ENCODE measurements at regions not wholly inside any gene's neighbourhood (a gene's known extent, or its start where the extent isn't known, plus 50 kb on each side); places are given as distances from the start of the nearest gene placed in this dataset.
"Not testable (repeated sequence)": the region's sequence is repeated elsewhere in the genome, so short reads cannot be mapped to it uniquely, and the experiment has no call there.

GRCh38 chr1:178572604-178573003 is 59.7 kb downstream of the TEX35 start:
- Histone ChIP-seq H3K27ac (no peak overlapping the region), H3K36me3 (no peaks in the 10 kb centered on the region), H3K4me3 (no peak overlapping the region), H3K9me3 (replicated peaks) (no peaks in the 10 kb centered on the region), H3K27me3 (no peaks in the 10 kb centered on the region), H3K4me1 (peaks cover 5% of the 10 kb centered on the region; the same call in 1 of the 2 replicates)
- no peak for DNase-seq

GRCh38 chr1:178573330-178573729 is 60.4 kb downstream of the TEX35 start:
- no peaks in the 10 kb centered on the region for H3K27me3 ChIP-seq
- DNase-seq: no peak
- no peaks in the 10 kb centered on the region for H3K9me3 ChIP-seq (replicated peaks)
- H3K4me3 ChIP-seq: no peak overlapping the region
- H3K27ac ChIP-seq: no peak overlapping the region
- H3K36me3 ChIP-seq: no peaks in the 10 kb centered on the region
- peaks cover 5% of the 10 kb centered on the region; the same call in 1 of the 2 replicates for H3K4me1 ChIP-seq

GRCh38 chr1:178574345-178574744 is 61.4 kb downstream of the TEX35 start:
- Histone ChIP-seq H3K4me3 (no peak overlapping the region), H3K9me3 (replicated peaks) (no peaks in the 10 kb centered on the region), H3K4me1 (peaks cover 5% of the 10 kb centered on the region; the same call in 1 of the 2 replicates), H3K27ac (no peak overlapping the region), H3K36me3 (no peaks in the 10 kb centered on the region), H3K27me3 (no peaks in the 10 kb centered on the region)
- DNase-seq: no peak

DNA sequence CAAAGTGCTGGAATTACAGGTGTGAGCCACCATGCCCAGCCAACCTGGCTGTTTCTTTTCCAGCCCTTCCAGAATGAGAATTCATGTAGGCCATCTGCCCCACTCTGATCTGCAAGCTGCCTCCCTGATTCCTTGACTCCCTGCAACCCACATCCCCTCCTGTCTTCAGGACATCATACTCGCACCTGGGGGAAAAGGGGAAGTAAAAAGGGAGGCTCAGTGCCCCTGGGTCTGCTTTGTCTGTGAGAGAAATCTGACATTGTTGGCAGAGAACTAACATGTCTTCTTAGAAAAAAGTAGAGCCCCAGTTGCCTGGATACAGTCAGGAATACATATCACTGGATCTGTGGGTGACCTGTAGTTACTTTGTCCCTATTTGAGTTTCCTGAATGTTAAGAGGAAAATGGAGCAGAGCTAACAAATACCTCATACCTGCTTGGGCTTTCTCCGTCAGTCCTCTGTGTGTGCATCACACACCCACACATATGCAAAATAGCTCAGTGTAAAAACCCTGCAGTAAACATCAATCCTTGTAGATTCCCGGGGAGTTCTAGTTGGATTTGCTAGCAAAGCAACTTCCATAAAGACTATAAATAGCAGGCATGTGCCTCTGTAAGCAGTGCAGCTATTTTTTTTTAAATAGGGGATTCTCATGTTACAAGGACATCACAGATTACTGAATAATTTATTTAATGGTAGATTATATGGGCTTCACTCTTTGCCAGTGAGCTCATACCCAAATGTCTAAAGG is 62.9 kb downstream of the TEX35 start:
- no peaks in the 10 kb centered on the region for H3K27me3 ChIP-seq
- no peaks in the 10 kb centered on the region for H3K9me3 ChIP-seq (replicated peaks)
- H3K27ac ChIP-seq: no peak overlapping the region
- peak in 1 of 2 experiments; percentile 4 for DNase-seq
- no peaks in the 10 kb centered on the region for H3K36me3 ChIP-seq
- H3K4me3 ChIP-seq: no peak overlapping the region
- H3K4me1 ChIP-seq: peaks cover 5% of the 10 kb centered on the region; the same call in 1 of the 2 replicates

DNA sequence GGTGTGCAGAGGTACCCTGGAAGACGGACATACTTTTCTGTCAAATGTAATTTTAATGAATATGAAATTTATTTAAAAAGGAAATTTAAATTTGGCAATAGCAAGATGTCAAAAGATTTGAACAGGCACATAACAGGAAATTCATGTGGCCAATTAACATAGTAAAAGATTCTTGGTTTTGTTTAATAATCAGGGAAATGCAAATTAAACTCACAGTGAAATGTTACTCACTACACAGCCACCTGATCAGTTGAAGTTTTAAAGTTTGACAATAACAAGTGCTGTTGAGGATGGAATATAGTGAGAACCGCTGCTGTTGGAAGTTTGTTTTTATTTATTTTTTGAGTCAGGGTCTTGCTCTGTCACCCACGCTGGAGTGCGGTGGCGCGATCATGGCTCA is 63.9 kb downstream of the TEX35 start:
- Histone ChIP-seq H3K27me3 (no peaks in the 10 kb centered on the region), H3K4me1 (peaks cover 5% of the 10 kb centered on the region; the same call in 1 of the 2 replicates), H3K9me3 (replicated peaks) (no peaks in the 10 kb centered on the region), H3K27ac (no peak overlapping the region), H3K4me3 (no peak overlapping the region), H3K36me3 (no peaks in the 10 kb centered on the region)
- no peak for DNase-seq

- H3K36me3 ChIP-seq: no peaks in the 10 kb centered on the region
- H3K27me3 ChIP-seq: no peaks in the 10 kb centered on the region
- DNase-seq: no peak
- no peak overlapping the region for H3K27ac ChIP-seq
- H3K4me1 ChIP-seq: peaks cover 5% of the 10 kb centered on the region; the same call in 1 of the 2 replicates
- no peak overlapping the region for H3K4me3 ChIP-seq
- H3K9me3 ChIP-seq (replicated peaks): no peaks in the 10 kb centered on the region
These were observed 65.0 kb downstream of the TEX35 start for GRCh38 chr1:178577882-178578281.

DNA sequence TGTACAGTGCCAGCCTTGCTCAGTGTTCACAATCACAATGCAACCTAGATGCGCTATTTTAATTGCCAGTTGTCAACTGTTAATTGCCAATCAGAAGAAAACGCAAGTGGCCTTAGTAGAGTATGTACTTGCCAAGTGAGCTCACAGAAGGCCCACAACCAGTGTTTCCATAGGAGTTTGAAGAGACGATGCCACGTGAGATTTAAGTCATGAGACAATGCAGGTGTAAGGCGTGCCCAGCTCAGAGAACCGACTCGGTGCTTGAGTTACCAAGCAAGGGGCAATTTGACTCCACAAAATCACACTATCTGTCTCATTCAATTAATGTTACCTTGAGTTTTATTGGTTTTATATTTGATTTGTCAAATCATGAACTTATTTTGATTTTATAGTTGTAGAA is 65.6 kb downstream of the TEX35 start:
- Histone ChIP-seq H3K36me3 (no peaks in the 10 kb centered on the region), H3K27ac (no peak overlapping the region), H3K4me3 (no peak overlapping the region), H3K4me1 (peaks cover 5% of the 10 kb centered on the region; the same call in 1 of the 2 replicates), H3K9me3 (replicated peaks) (no peaks in the 10 kb centered on the region), H3K27me3 (no peaks in the 10 kb centered on the region)
- DNase-seq: no peak

- no peaks in the 10 kb centered on the region for H3K27me3 ChIP-seq
- no peaks in the 10 kb centered on the region for H3K36me3 ChIP-seq
- H3K4me3 ChIP-seq: no peak overlapping the region
- peaks cover 5% of the 10 kb centered on the region; the same call in 1 of the 2 replicates for H3K4me1 ChIP-seq
- H3K9me3 ChIP-seq (replicated peaks): no peaks in the 10 kb centered on the region
- no peak for DNase-seq
- no peak overlapping the region for H3K27ac ChIP-seq
These were observed 66.2 kb downstream of the TEX35 start for GRCh38 chr1:178579095-178579494.

GRCh38 chr1:178579562-178579961 is 66.7 kb downstream of the TEX35 start:
- Histone ChIP-seq H3K27me3 (no peaks in the 10 kb centered on the region), H3K9me3 (replicated peaks) (no peaks in the 10 kb centered on the region), H3K4me3 (no peak overlapping the region), H3K36me3 (no peaks in the 10 kb centered on the region), H3K27ac (no peak overlapping the region), H3K4me1 (peaks cover 5% of the 10 kb centered on the region; the same call in 1 of the 2 replicates)
- no peak for DNase-seq

DNA sequence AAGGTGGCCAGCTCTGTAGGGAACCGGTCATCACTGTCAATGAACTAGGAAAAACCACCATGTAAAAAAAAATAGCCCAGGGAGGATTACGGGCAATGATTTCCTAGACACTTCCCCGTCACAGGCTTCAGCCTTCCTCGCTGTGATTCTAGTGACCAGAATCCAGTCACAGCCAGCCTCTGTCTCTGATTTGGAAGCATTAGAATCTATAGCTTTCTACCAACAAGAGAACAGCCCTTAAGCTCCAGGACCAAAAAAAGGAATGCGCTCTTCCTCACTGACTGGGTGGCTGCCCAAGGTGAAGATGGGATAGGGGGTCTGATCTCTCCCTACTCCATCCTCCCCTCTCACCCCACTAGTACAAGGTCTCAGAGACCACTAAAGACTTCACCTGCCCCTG is 67.2 kb downstream of the TEX35 start:
- no peak for DNase-seq
- H3K27ac ChIP-seq: no peak overlapping the region
- no peaks in the 10 kb centered on the region for H3K9me3 ChIP-seq (replicated peaks)
- peaks cover 5% of the 10 kb centered on the region; the same call in 1 of the 2 replicates for H3K4me1 ChIP-seq
- H3K27me3 ChIP-seq: no peaks in the 10 kb centered on the region
- H3K36me3 ChIP-seq: no peaks in the 10 kb centered on the region
- no peak overlapping the region for H3K4me3 ChIP-seq

- Histone ChIP-seq H3K36me3 (no peaks in the 10 kb centered on the region), H3K4me3 (no peak overlapping the region), H3K9me3 (replicated peaks) (no peaks in the 10 kb centered on the region), H3K27me3 (no peaks in the 10 kb centered on the region), H3K4me1 (peaks cover 3% of the 10 kb centered on the region; the same call in 1 of the 2 replicates), H3K27ac (no peak overlapping the region)
- no peak for DNase-seq
These were observed 68.0 kb downstream of the TEX35 start for GRCh38 chr1:178580876-178581275.

- Histone ChIP-seq H3K4me1 (no peaks in the 10 kb centered on the region), H3K4me3 (no peak overlapping the region), H3K27ac (no peak overlapping the region), H3K36me3 (no peaks in the 10 kb centered on the region), H3K9me3 (replicated peaks) (no peaks in the 10 kb centered on the region), H3K27me3 (no peaks in the 10 kb centered on the region)
- peak in 1 of 2 experiments; percentile 7 for DNase-seq
These were observed 68.7 kb downstream of the TEX35 start for GRCh38 chr1:178581351-178582303.

- Histone ChIP-seq H3K4me1 (no peaks in the 10 kb centered on the region), H3K27me3 (no peaks in the 10 kb centered on the region), H3K9me3 (replicated peaks) (0 out of 2 replicates have a peak, but pooled peaks cover 2% of the 10 kb centered on the region), H3K36me3 (no peaks in the 10 kb centered on the region), H3K4me3 (no peak overlapping the region), H3K27ac (no peak overlapping the region)
- no peak for DNase-seq
These were observed 74.2 kb downstream of the TEX35 start for GRCh38 chr1:178587096-178587495.

DNA sequence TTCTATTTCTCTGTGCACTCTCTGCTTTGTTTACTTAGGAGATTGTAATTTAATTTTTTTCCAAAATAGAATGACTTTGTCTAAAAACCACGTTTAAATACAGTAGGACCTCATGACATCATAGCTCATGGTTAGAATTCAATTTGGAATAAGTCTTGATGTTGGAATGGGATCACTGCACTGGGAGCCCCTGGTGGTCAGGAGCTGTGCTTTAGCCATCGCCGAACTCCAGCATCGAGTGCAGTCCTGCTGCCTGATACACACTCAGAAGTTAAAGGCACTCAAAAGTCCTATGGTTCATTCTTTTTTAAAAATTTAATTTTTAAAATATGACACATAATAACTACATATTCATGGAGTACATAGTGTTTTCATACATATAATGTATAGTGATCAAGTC is 75.1 kb downstream of the TEX35 start:
- no peak overlapping the region for H3K27ac ChIP-seq
- H3K4me3 ChIP-seq: no peak overlapping the region
- H3K36me3 ChIP-seq: no peaks in the 10 kb centered on the region
- DNase-seq: no peak
- H3K4me1 ChIP-seq: no peaks in the 10 kb centered on the region
- H3K27me3 ChIP-seq: no peaks in the 10 kb centered on the region
- 0 out of 2 replicates have a peak, but pooled peaks cover 2% of the 10 kb centered on the region for H3K9me3 ChIP-seq (replicated peaks)

GRCh38 chr1:178589042-178589441 is 76.1 kb downstream of the TEX35 start:
- H3K27me3 ChIP-seq; H3K4me1 ChIP-seq; H3K4me3 ChIP-seq; H3K9me3 ChIP-seq (replicated peaks); DNase-seq; H3K36me3 ChIP-seq; H3K27ac ChIP-seq: not testable (repeated sequence)

Measured in SJCRH30 (cell line).